HepG2 (cell line): ENCODE measurements at regions not wholly inside any gene's neighbourhood (a gene's known extent, or its start where the extent isn't known, plus 50 kb on each side); places are given as distances from the start of the nearest gene placed in this dataset.

Source experiments
- ATAC-seq: fragments of 200-7000 bp; cut with Tn5 transposase; 3 replicates; pipeline ENCODE4 v1.9.1; 2020; ENCODE audit warnings: mild to moderate bottlenecking, moderate library complexity
- BruUV-seq: library from RNA; stranded (reverse); fragments of 400-500 nt; replicated peaks from 2 replicates; lab custom pipeline; 2021; lab: Mats Ljungman, UMichigan
- CTCF ChIA-PET: fragments of 300-600 bp; formaldehyde crosslinking; extraction: SDS; loops from one replicate; lab custom pipeline; 2021; ENCODE audit warnings: low total read pairs, inconsistent platforms, low intra/inter-chr PET ratio; lab: Yijun Ruan, JAX
- POLR2A ChIA-PET: fragments of 350-600 bp; sonication (Branson Sonifier 250); formaldehyde crosslinking; loops from one replicate; lab custom pipeline; 2020; ENCODE audit warnings: antibody characterized with exemption, inconsistent platforms; lab: Yijun Ruan, JAX
- DNase-seq: peaks from one replicate; pipeline ENCODE4 v3.0.0-alpha.2; 2015; ENCODE audit warnings: low spot score
- FAIRE-seq: peaks from 3 replicates; lab custom pipeline; 2011; peaks lifted over from hg19 to GRCh38; lab: Jason Lieb, UNC
- H2AFZ ChIP-seq: one replicate; pipeline ENCODE4 v1.6.1; 2011; ENCODE audit warnings: low read length, inconsistent platforms
- H3K27ac ChIP-seq: fragments of 300-600 bp; 3 replicates; pipeline ENCODE4 v1.8.0; 2011; ENCODE audit warnings: mixed run types, mild to moderate bottlenecking, mixed read lengths, low read length, inconsistent platforms; ENCODE audit not compliant: insufficient read depth; ENCODE audit errors: extremely low read length
- H3K27me3 ChIP-seq, 2 experiments: fragments of 200-600 bp in 1 of 2; 2 replicates in 1 of 2; 3 replicates in 1 of 2; pipeline versions ENCODE4 v1.6.0 to v1.8.0; 2011; ENCODE audit warnings: low read length in 2 of 2, mild to moderate bottlenecking in 2 of 2, moderate library complexity in 2 of 2, inconsistent platforms in 1 of 2; ENCODE audit not compliant: insufficient read depth in 2 of 2, control insufficient read depth in 1 of 2
- H3K36me3 ChIP-seq, 2 experiments: fragments of 200-600 bp in 1 of 2; replicated peaks in 1 of 2; 2 replicates in 1 of 2; 3 replicates in 1 of 2; pipeline versions ENCODE4 v1.5.1 to v1.8.0; 2011; ENCODE audit warnings: low read length in 2 of 2, inconsistent platforms in 1 of 2; ENCODE audit not compliant: insufficient read depth in 2 of 2, control insufficient read depth in 1 of 2
- H3K4me1 ChIP-seq: 2 replicates; pipeline ENCODE4 v1.5.1; 2012; ENCODE audit warnings: low read length, inconsistent platforms; ENCODE audit not compliant: insufficient read depth
- H3K4me2 ChIP-seq: 2 replicates; pipeline ENCODE4 v1.6.0; 2011; ENCODE audit warnings: low read depth, low read length, inconsistent platforms
- H3K4me3 ChIP-seq, 3 experiments: fragments of 200-600 bp in 1 of 3; sonication (generic), shearing (Covaris generic) in 1 of 3; replicated peaks in 1 of 3; 2 replicates each; pipeline ENCODE4 v1.5.1; 2011 to 2016; ENCODE audit warnings: low read length in 3 of 3, inconsistent platforms in 2 of 3, low read depth in 2 of 3, mild to moderate bottlenecking in 2 of 3, control low read depth in 1 of 3, mixed read lengths in 1 of 3; ENCODE audit not compliant: insufficient read depth in 1 of 3
- H3K79me2 ChIP-seq: one replicate; pipeline ENCODE4 v1.6.1; 2011; ENCODE audit warnings: low read length, inconsistent platforms; ENCODE audit not compliant: insufficient read depth
- H3K9ac ChIP-seq: 2 replicates; pipeline ENCODE4 v1.6.0; 2011; ENCODE audit warnings: mild to moderate bottlenecking, low read depth, low read length, inconsistent platforms; ENCODE audit not compliant: insufficient read depth
- H3K9me3 ChIP-seq: 2 replicates; pipeline ENCODE4 v1.5.1; 2012; ENCODE audit warnings: mild to moderate bottlenecking, low read length
- H4K20me1 ChIP-seq: 2 replicates; pipeline ENCODE4 v1.6.0; 2011; ENCODE audit warnings: inconsistent platforms, mild to moderate bottlenecking, low read length, moderate library complexity; ENCODE audit not compliant: insufficient read depth
- ARHGAP35 ChIP-seq: sonication (generic); formaldehyde crosslinking; IDR thresholded peaks from 2 replicates; pipeline ENCODE4 v1.9.0; 2022; ENCODE audit warnings: mild to moderate bottlenecking, inconsistent platforms, moderate library complexity, missing genetic modification reagents, borderline replicate concordance
- ARNT ChIP-seq: fragments of 450-650 bp; IDR thresholded peaks from 2 replicates; pipeline ENCODE4 v1.6.1; 2017
- ERF ChIP-seq: IDR thresholded peaks from 2 replicates; pipeline ENCODE4 v1.6.1; 2018; ENCODE audit warnings: missing biosample characterization, missing genetic modification reagents
- GLI4 ChIP-seq: sonication (generic); formaldehyde crosslinking; IDR thresholded peaks from 2 replicates; pipeline ENCODE4 v1.5.1; 2020; ENCODE audit warnings: missing genetic modification reagents, mild to moderate bottlenecking, moderate library complexity, borderline replicate concordance
- JARID2 ChIP-seq: sonication (generic); formaldehyde crosslinking; IDR thresholded peaks from 2 replicates; pipeline ENCODE4 v1.8.1; 2023; ENCODE audit warnings: missing genetic modification reagents, inconsistent platforms; ENCODE audit not compliant: insufficient replicate concordance
- PAWR ChIP-seq: sonication (generic); formaldehyde crosslinking; IDR thresholded peaks from 2 replicates; pipeline ENCODE4 v1.4.0; 2020; ENCODE audit warnings: missing genetic modification reagents, mild to moderate bottlenecking, borderline replicate concordance
- RNF2 ChIP-seq: fragments of 450-650 bp; conservative IDR thresholded peaks from 2 replicates; pipeline ENCODE4 v1.6.1; 2016; ENCODE audit warnings: low read depth
- SAFB2 ChIP-seq: sonication (generic); formaldehyde crosslinking; IDR thresholded peaks from 2 replicates; pipeline ENCODE4 v1.5.1; 2020; ENCODE audit warnings: missing genetic modification reagents, low read depth, mild to moderate bottlenecking, borderline replicate concordance
- SATB2 ChIP-seq: sonication (generic); formaldehyde crosslinking; IDR thresholded peaks from 2 replicates; pipeline ENCODE4 v1.5.0; 2020; ENCODE audit warnings: missing genetic modification reagents
- ZBTB3 ChIP-seq: sonication (generic); formaldehyde crosslinking; IDR thresholded peaks from 2 replicates; pipeline ENCODE4 v1.4.0; 2020; ENCODE audit warnings: low read depth, mild to moderate bottlenecking, moderate library complexity, missing genetic modification reagents, borderline replicate concordance
- ZKSCAN1 ChIP-seq: fragments of 150-350 bp; IDR thresholded peaks from 2 replicates; pipeline ENCODE4 v1.6.1; 2014; ENCODE audit warnings: low read length
- ZMYM4 ChIP-seq: sonication (generic); formaldehyde crosslinking; IDR thresholded peaks from 2 replicates; pipeline ENCODE4 v1.8.1; 2023; ENCODE audit warnings: mild to moderate bottlenecking, missing genetic modification reagents
- ZNF432 ChIP-seq: sonication (generic); formaldehyde crosslinking; IDR thresholded peaks from 2 replicates; pipeline ENCODE4 v1.5.0; 2020; ENCODE audit warnings: missing genetic modification reagents, mild to moderate bottlenecking, borderline replicate concordance
- ZNF503 ChIP-seq: sonication (generic); formaldehyde crosslinking; IDR thresholded peaks from 2 replicates; pipeline ENCODE4 v1.4.0; 2020; ENCODE audit warnings: missing genetic modification reagents
- ZNF512B ChIP-seq: sonication (generic); formaldehyde crosslinking; IDR thresholded peaks from 2 replicates; pipeline ENCODE4 v1.5.1; 2020; ENCODE audit warnings: missing genetic modification reagents, mild to moderate bottlenecking, borderline replicate concordance
- ZNF660 ChIP-seq: sonication (generic); formaldehyde crosslinking; IDR thresholded peaks from 2 replicates; pipeline ENCODE4 v1.5.1; 2020; ENCODE audit warnings: mild to moderate bottlenecking, low read depth, missing genetic modification reagents, borderline replicate concordance
- whole genome bisulfite sequencing: methylation state at CpG from one replicate; pipeline ENCODE4 v1.1.6; 2017; ENCODE audit warnings: low lambda C conversion rate; 5-methylcytosine and 5-hydroxymethylcytosine counted together
- in situ Hi-C: cut with HindIII; loops from 2 replicates; pipeline ENCODE4 v1.10.0; 2017; ENCODE audit warnings: low pct_unique_long_range_greater_than_20kb; ENCODE audit not compliant: extremely low pct_ligation_motif_present
- intact Hi-C: fragments of 100-400 bp; cut with micrococcal nuclease; formaldehyde crosslinking; loops from one replicate; pipeline ENCODE4 v1.10.0; 2022; ENCODE audit not compliant: unreplicated experiment
- TF ChIP-seq, protein P1 (sequence below), 2 experiments: IDR thresholded peaks; 2 replicates each; pipeline ENCODE4 v1.6.1; 2011 to 2012; ENCODE audit warnings: low read length in 2 of 2, borderline replicate concordance in 1 of 2, low read depth in 1 of 2, mild to moderate bottlenecking in 1 of 2, moderate library complexity in 1 of 2

DNA sequence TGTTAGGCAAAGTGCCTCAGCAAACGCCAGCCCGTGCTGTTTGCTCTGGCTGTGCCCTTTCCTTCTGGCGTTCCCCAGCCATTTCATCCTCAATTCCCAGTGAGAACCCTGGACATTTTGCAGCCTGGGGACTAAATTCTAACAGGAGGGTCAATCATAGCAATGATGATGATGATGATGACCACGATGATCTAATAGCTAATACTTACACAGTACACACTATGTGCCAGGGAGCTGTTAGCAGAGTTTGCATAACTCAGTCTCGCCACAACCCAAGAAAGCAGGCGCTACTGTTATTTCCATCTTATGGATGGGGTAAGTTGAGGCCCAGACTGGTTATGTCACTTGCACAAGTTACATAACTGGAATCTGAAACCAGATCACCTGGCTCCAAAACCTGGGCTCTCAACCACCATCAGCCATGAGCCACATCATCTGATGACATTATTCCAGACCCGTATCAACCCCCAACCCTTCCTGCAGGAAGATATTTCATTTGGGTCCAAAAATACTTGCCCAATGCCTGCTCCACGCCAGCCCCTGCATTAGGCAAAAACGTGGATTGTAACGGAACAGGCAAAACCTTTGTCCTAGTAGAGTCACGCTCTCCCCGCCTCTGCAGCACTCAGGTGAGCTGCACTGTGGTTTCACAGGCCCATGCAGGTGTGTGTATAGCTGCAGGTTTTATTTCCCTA lies 132.6 kb upstream of the SERPIND1 start:
- H3K4me1 ChIP-seq = no peaks in the 10 kb centered on the region
- no TSS peak for BruUV-seq
- H3K4me3 ChIP-seq = no peak overlapping the region
- ChIA-PET POLR2A (no interaction called here), CTCF (no interaction called here)
- peaks cover 0 to 3% of the 10 kb centered on the region in 2 experiments; a peak in 1 of 5 replicates for H3K27me3 ChIP-seq
- FAIRE-seq (no peak), DNase-seq (no peak), ATAC-seq (no peak)
- H3K4me2 ChIP-seq = no peak overlapping the region
- H3K9me3 ChIP-seq = no peaks in the 10 kb centered on the region
- in situ Hi-C loops (no loop called here), intact Hi-C loops (no loop called here)
- no peaks in the 10 kb centered on the region for H4K20me1 ChIP-seq
- no peak overlapping the region for H3K27ac ChIP-seq
- H3K79me2 ChIP-seq = no peaks in the 10 kb centered on the region
- WGBS = 45% methylated on average over 10 of the region's 12 CpGs
- H3K36me3 ChIP-seq = no peaks in the 10 kb centered on the region
- no peak overlapping the region for H2AFZ ChIP-seq
- H3K9ac ChIP-seq = no peak overlapping the region
- TF ChIP-seq ZKSCAN1 (no peak), SAFB2 (no peak), GLI4 (CRISPR knock-in tag) (no peak), PAWR (CRISPR knock-in tag) (no peak), ZMYM4 (no peak), JARID2 (no peak), ERF (CRISPR knock-in tag) (no peak), RNF2 (no peak), ZBTB3 (no peak), ZNF503 (no peak), ARNT (no peak), ZNF660 (no peak), ZNF512B (no peak), ARHGAP35 (CRISPR knock-in tag) (no peak), SATB2 (CRISPR knock-in tag) (no peak), ZNF432 (no peak)
- TF ChIP-seq, protein P1, sequence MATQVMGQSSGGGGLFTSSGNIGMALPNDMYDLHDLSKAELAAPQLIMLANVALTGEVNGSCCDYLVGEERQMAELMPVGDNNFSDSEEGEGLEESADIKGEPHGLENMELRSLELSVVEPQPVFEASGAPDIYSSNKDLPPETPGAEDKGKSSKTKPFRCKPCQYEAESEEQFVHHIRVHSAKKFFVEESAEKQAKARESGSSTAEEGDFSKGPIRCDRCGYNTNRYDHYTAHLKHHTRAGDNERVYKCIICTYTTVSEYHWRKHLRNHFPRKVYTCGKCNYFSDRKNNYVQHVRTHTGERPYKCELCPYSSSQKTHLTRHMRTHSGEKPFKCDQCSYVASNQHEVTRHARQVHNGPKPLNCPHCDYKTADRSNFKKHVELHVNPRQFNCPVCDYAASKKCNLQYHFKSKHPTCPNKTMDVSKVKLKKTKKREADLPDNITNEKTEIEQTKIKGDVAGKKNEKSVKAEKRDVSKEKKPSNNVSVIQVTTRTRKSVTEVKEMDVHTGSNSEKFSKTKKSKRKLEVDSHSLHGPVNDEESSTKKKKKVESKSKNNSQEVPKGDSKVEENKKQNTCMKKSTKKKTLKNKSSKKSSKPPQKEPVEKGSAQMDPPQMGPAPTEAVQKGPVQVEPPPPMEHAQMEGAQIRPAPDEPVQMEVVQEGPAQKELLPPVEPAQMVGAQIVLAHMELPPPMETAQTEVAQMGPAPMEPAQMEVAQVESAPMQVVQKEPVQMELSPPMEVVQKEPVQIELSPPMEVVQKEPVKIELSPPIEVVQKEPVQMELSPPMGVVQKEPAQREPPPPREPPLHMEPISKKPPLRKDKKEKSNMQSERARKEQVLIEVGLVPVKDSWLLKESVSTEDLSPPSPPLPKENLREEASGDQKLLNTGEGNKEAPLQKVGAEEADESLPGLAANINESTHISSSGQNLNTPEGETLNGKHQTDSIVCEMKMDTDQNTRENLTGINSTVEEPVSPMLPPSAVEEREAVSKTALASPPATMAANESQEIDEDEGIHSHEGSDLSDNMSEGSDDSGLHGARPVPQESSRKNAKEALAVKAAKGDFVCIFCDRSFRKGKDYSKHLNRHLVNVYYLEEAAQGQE (IDR thresholded peaks at IDR 0.05; ENCODE audit: borderline replicate concordance in 1 of 2, low read depth in 1 of 2, low read length in 2 of 2) = no peak
